ENCODE measurements at regions not wholly inside any gene's neighbourhood (a gene's known extent, or its start where the extent isn't known, plus 50 kb on each side); places are given as distances from the start of the nearest gene placed in this dataset.
A peak's percentile ranks its signal among the peaks of the same experiment; 100 is the strongest.

- TF ChIP-seq CTCF (IDR thresholded peaks at IDR 0.05; ENCODE audit: low read depth, low read length, missing input control) (no peak), SP1 (IDR thresholded peaks at IDR 0.05) (no peak), TAF1 (conservative IDR thresholded peaks at IDR 0.05) (no peak), FOXA2 (IDR thresholded peaks at IDR 0.05) (no peak), HNF4G (IDR thresholded peaks at IDR 0.05) (no peak), EGR1 (IDR thresholded peaks at IDR 0.05; ENCODE audit: low read depth in 2 of 2) (no peak), GABPA (IDR thresholded peaks at IDR 0.05 in 1 of 2, conservative IDR thresholded peaks at IDR 0.05 in 1 of 2) (no peak), HNF4A (conservative IDR thresholded peaks at IDR 0.05) (no peak), ZBTB33 (IDR thresholded peaks at IDR 0.05) (no peak)
These were observed 144.3 kb upstream of the NLGN4X start (continued) for GRCh38 chrX:6372981-6373380.

- Histone ChIP-seq H3K9ac (ENCODE audit: low read depth in 1 of 2, low read length in 2 of 2) (no peak overlapping the region), H3K9me3 (ENCODE audit: control insufficient read depth in 4 of 4, low read length in 3 of 4) (no peaks in the 10 kb centered on the region), H3K4me3 (ENCODE audit: low read depth in 1 of 3, low read length in 3 of 3) (no peak overlapping the region), H3K27me3 (ENCODE audit: control insufficient read depth in 4 of 4, insufficient read depth in 4 of 4, low read length in 3 of 4) (no peaks in the 10 kb centered on the region), H3K27ac (ENCODE audit: low read depth in 1 of 2, low read length in 2 of 2) (no peak overlapping the region), H3K4me1 (ENCODE audit: control insufficient read depth in 4 of 4, insufficient read depth in 4 of 4, low read length in 3 of 4) (no peaks in the 10 kb centered on the region), H3K36me3 (ENCODE audit: control insufficient read depth in 4 of 4, insufficient read depth in 3 of 4, low read depth in 1 of 4, low read length in 3 of 4) (no peaks in the 10 kb centered on the region)
- 94% methylated on average over 3 of the region's 3 CpGs for WGBS
- no peak for TF ChIP-seq MAX (IDR thresholded peaks at IDR 0.05)
- TF ChIP-seq FOXA1 (IDR thresholded peaks at IDR 0.05), result no peak
- no peak for TF ChIP-seq TAF1 (conservative IDR thresholded peaks at IDR 0.05)
- TF ChIP-seq HNF4G (IDR thresholded peaks at IDR 0.05), result no peak
- TF ChIP-seq FOXA2 (IDR thresholded peaks at IDR 0.05), result no peak
- TF ChIP-seq CTCF (IDR thresholded peaks at IDR 0.05; ENCODE audit: low read depth, low read length, missing input control), result no peak
- TF ChIP-seq JUND (IDR thresholded peaks at IDR 0.05), result no peak
- DNase-seq (ENCODE audit: low spot score), result no peak
These were observed 142.7 kb upstream of the NLGN4X start for GRCh38 chrX:6371353-6371752.

GRCh38 chrX:6363188-6363587 lies 134.5 kb upstream of the NLGN4X start:
- H3K9me3 ChIP-seq (ENCODE audit: control insufficient read depth in 4 of 4, low read length in 3 of 4), result no peaks in the 10 kb centered on the region
- no peak for TF ChIP-seq HNF4G (IDR thresholded peaks at IDR 0.05)
- peak; percentile 26 to 55 for TF ChIP-seq RAD21 (IDR thresholded peaks at IDR 0.05)
- H3K36me3 ChIP-seq (ENCODE audit: control insufficient read depth in 4 of 4, insufficient read depth in 3 of 4, low read depth in 1 of 4, low read length in 3 of 4), result no peaks in the 10 kb centered on the region
- WGBS, result 46% methylated on average over 4 of the region's 4 CpGs
- no peak overlapping the region for H3K4me3 ChIP-seq (ENCODE audit: low read depth in 1 of 3, low read length in 3 of 3)
- H3K9ac ChIP-seq (ENCODE audit: low read depth in 1 of 2, low read length in 2 of 2), result no peak overlapping the region
- DNase-seq (ENCODE audit: low spot score), result no peak
- H3K27me3 ChIP-seq (ENCODE audit: control insufficient read depth in 4 of 4, insufficient read depth in 4 of 4, low read length in 3 of 4), result no peaks in the 10 kb centered on the region
- H3K4me1 ChIP-seq (ENCODE audit: control insufficient read depth in 4 of 4, insufficient read depth in 4 of 4, low read length in 3 of 4), result no peaks in the 10 kb centered on the region
- no peak overlapping the region for H3K27ac ChIP-seq (ENCODE audit: low read depth in 1 of 2, low read length in 2 of 2)
